Rectal smooth muscle tissue (tissue), 1 donor: ENCODE measurements at regions not wholly inside any gene's neighbourhood (a gene's known extent, or its start where the extent isn't known, plus 50 kb on each side); places are given as distances from the start of the nearest gene placed in this dataset.

Experiments
- H3K27ac ChIP-seq: one replicate; pipeline ENCODE4 v1.7.0; 2013; ENCODE audit warnings: low read depth, low read length, inconsistent platforms
- H3K27me3 ChIP-seq: one replicate; pipeline ENCODE4 v1.7.0; 2013; ENCODE audit warnings: low read length; ENCODE audit not compliant: control insufficient read depth, insufficient read depth
- H3K36me3 ChIP-seq: one replicate; pipeline ENCODE4 v1.7.0; 2013; ENCODE audit warnings: low read length; ENCODE audit not compliant: control insufficient read depth, insufficient read depth
- H3K4me1 ChIP-seq: one replicate; pipeline ENCODE4 v1.7.0; 2013; ENCODE audit warnings: low read length; ENCODE audit not compliant: control insufficient read depth, insufficient read depth
- H3K4me3 ChIP-seq: one replicate; pipeline ENCODE4 v1.7.0; 2013; ENCODE audit warnings: low read length
- H3K9ac ChIP-seq: one replicate; pipeline ENCODE4 v1.7.0; 2013; ENCODE audit warnings: low read length

DNA sequence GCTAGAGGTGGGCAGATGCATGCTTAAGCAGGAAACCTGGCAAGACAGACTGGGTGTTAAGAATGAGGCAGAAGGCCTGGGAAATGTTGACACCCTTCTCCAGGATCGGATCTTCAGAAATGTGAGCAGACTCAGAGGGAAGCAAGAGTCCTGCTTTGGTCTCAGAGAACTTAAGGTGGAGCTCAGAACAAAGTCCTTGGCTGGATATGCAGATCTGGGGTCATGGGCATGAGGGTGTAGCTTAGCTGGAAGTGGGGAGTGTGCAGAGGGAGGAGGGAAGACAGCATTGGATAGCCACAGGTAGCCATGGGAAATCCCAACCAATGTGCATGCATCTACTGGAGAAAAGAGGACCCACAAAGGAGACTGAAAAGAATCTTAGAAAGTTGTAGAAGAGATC is 58.6 kb upstream of the CDON start:
- Histone ChIP-seq H3K36me3 (no peaks in the 10 kb centered on the region), H3K9ac (no peak overlapping the region), H3K27me3 (no peaks in the 10 kb centered on the region), H3K4me1 (peaks cover 21% of the 10 kb centered on the region), H3K27ac (no peak overlapping the region), H3K4me3 (no peak overlapping the region)

DNA sequence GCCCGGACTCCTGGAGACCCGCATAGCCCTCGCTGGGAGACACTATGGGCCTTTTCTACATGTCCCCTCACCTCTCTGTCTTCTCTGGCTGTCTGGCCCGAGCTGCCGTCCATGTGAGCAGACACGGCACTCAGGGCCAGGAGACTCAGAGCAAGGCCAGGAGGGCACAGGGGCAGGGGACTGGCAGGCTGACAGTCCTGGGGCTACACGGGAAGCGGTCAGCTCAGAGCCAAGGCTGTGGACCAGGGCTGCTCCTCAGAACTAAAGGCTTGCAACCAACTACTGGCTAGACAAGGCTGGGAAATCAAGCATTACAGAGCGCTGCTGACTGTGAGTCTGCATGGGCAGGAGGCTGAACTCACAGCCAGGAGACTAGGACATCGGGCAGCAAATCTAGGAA is 56.1 kb upstream of the CDON start:
- Histone ChIP-seq H3K27me3 (no peaks in the 10 kb centered on the region), H3K27ac (no peak overlapping the region), H3K4me3 (no peak overlapping the region), H3K4me1 (peaks cover 44% of the 10 kb centered on the region), H3K36me3 (no peaks in the 10 kb centered on the region), H3K9ac (no peak overlapping the region)

DNA sequence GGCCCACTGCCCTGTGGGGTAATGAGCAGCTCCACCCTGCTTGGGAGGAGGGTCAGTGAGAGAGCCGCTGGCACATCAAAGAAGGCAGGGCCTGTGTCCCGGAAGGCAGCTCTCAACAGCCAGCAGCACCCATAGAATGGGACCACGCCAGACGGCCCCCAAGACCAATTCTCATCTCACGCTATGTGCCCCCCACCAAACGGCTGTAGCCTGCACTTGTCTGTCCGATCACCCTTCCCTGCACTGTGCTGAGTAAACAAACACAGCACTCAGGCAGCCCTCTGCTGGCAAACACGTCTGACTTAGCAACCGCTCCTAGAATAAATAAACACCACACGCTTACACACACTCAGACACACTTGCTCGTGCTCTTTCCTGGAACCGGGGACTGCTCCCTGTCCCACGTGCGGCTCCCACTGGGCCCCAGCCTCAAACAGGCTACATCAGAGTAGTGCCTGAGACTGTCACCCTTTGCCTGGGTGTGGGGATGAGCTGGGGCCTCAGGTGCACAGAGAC is 53.2 kb upstream of the CDON start:
- peaks cover 50% of the 10 kb centered on the region for H3K4me1 ChIP-seq
- H3K27ac ChIP-seq: peak overlapping the region; percentile 79
- H3K27me3 ChIP-seq: no peaks in the 10 kb centered on the region
- no peak overlapping the region for H3K4me3 ChIP-seq
- no peak overlapping the region for H3K9ac ChIP-seq
- H3K36me3 ChIP-seq: no peaks in the 10 kb centered on the region

DNA sequence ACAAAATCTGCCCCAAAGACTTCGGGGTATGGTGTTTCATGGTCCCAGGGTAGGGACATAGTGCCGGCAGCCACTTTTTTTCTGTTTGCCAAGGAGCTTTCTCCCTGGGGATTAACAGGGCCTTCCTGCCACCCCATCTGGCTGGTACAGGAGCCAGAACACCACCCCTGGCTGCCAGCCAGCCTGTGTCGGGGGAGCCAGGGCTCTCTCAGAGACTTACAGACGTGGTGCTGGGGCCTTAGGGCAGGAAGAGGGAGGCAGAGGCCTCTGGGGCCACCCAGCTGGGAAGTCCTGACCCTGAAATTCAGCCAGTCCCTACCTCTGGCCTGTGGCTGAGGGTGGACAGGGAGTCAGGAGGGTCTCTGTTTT is 52.4 kb upstream of the CDON start:
- peaks cover 55% of the 10 kb centered on the region for H3K4me1 ChIP-seq
- H3K4me3 ChIP-seq: no peak overlapping the region
- no peak overlapping the region for H3K9ac ChIP-seq
- H3K27me3 ChIP-seq: no peaks in the 10 kb centered on the region
- H3K36me3 ChIP-seq: no peaks in the 10 kb centered on the region
- peak overlapping the region; percentile 79 for H3K27ac ChIP-seq

DNA sequence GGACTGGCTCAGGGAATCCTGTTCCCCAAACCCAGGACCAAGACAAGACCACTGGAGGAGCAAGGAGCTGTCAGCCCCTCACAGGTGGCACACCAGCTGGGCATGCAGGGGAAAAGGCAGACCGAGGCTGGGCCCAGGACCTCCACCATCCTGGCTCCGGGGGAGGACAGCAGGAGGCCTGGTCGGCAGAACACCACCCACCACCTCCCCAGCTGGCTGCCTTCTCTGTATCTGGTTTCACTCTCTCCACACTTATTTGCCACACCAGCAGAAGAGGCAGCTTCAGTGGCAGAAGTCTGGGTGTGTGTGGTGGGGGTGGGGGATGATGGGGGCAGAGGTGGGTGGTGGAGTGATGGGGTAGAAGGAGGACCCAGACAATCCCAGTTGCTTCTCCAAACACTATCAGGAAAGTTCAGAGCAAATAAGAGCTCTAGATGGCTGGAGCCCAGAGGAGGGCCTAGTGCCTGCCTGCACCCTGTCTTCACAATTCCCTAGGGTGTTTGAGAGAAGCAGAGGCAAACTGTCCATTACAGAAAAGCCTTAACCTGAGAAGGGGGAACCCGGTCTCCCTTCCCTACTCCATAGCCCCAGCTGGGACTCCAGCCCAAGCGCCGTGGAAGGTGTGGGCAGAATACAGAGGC is 51.9 kb upstream of the CDON start:
- H3K4me1 ChIP-seq: peaks cover 56% of the 10 kb centered on the region
- H3K9ac ChIP-seq: no peak overlapping the region
- H3K27ac ChIP-seq: peak overlapping the region; percentile 79

DNA sequence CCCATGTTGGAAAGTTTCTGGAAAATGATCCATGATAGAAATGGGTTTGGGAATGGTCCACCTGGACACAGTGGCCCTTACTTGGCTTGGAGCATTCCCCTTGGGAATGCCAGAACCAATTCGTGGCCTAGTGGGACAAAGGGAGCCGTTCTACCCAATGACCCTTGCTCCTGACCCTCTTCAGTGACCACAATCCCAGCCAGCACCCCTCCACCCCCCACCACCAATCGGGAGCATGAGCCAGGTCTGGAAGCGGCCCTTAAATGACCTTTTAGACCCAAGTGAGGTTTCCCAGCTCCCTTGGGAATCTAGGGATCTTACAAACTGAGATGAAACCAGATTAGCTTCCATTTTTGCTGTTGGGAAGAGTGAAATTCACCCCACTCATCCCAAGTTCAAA is 51.3 kb upstream of the CDON start:
- Histone ChIP-seq H3K4me1 (peaks cover 56% of the 10 kb centered on the region), H3K4me3 (peak overlapping the region; percentile 32)

More for the DNA sequence above, 51.9 kb upstream of the CDON start:
- Histone ChIP-seq H3K36me3 (no peaks in the 10 kb centered on the region), H3K27me3 (no peaks in the 10 kb centered on the region), H3K4me3 (no peak overlapping the region)

DNA sequence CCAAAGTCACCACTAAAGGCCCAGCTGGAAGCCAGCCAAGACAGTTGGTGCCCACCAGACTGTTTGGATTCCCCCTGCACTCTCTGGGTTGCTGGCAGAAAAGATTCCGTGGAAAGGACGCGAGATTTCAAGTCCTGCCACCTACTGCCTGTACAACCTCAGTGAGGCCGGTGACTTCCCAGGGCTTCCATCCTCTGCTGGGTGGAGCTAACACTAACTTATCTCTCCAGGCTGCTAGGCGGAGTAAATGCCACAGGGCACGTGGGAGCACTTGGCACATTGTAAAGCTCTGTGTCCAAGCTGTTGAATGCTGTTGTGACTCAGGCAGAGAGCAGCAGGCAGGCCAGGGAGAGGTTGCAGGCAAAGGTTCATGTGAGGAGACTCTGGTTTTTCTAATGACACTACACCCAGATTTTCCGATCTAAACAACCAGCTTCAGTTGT is 50.9 kb upstream of the CDON start:
- Histone ChIP-seq H3K36me3 (no peaks in the 10 kb centered on the region), H3K4me3 (peak overlapping the region; percentile 32), H3K9ac (no peak overlapping the region), H3K4me1 (peaks cover 56% of the 10 kb centered on the region), H3K27me3 (no peaks in the 10 kb centered on the region), H3K27ac (peak overlapping the region; percentile 79)

More for the DNA sequence above, 51.3 kb upstream of the CDON start:
- Histone ChIP-seq H3K9ac (no peak overlapping the region), H3K36me3 (no peaks in the 10 kb centered on the region), H3K27me3 (no peaks in the 10 kb centered on the region), H3K27ac (peak overlapping the region; percentile 79)

DNA sequence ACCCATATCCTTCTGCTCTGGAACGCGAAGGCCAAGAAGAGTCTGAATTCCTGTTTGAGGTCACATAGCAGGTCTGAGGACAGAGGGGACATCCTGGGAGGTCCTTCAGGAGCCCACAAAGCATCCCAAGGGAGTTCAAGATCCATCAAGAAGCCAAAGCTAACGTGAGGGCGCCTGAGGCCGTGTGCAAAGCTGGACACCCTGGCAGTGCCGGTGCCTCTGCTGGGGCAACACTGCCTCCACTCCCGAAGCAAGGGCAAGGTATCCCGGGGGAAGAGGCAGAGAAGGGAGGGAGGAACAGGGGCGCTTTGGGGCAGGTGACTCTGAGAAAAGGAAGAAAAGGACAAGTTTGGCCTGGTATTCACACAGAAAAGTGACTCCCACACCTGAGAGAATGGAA is 50.3 kb upstream of the CDON start:
- Histone ChIP-seq H3K27ac (peak overlapping the region; percentile 79), H3K27me3 (no peaks in the 10 kb centered on the region), H3K4me1 (peaks cover 56% of the 10 kb centered on the region), H3K9ac (no peak overlapping the region), H3K4me3 (no peak overlapping the region), H3K36me3 (no peaks in the 10 kb centered on the region)

DNA sequence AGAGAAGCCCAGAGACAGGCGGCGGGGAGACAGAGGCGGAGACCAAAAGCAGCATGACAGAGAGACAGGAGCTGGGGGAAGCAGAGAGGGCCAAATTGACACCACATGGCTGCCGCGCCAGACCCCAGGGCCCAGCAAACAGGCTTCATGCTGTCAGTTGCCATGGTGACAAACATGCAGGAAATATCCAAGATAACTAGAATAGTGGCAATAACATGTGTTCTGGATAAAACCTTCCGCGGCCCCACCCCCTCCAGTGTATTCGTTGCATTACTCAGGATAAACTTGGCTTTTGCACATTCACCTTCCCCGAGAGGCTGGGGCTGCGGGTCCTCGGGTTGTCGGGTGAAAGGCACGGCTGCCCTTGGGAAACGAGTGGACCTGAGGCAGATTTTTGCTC is 49.9 kb upstream of the CDON start:
- peak overlapping the region; percentile 79 for H3K27ac ChIP-seq
- no peak overlapping the region for H3K9ac ChIP-seq
- H3K4me1 ChIP-seq: peaks cover 56% of the 10 kb centered on the region

More for the DNA sequence above, 49.9 kb upstream of the CDON start:
- H3K27me3 ChIP-seq: no peaks in the 10 kb centered on the region
- H3K36me3 ChIP-seq: no peaks in the 10 kb centered on the region
- H3K4me3 ChIP-seq: no peak overlapping the region
